Occipital lobe (tissue), 1 donor: ENCODE measurements at regions not wholly inside any gene's neighbourhood (a gene's known extent, or its start where the extent isn't known, plus 50 kb on each side); places are given as distances from the start of the nearest gene placed in this dataset.

Experiments used
- DNase-seq: peaks from one replicate; lab custom pipeline; 2025; lab: John Stamatoyannopoulos, UW

- DNase-seq: no peak
These were observed 60.0 kb downstream of the ING1 start for GRCh38 chr13:110773480-110773879.

- no peak for DNase-seq
These were observed 60.6 kb downstream of the ING1 start for GRCh38 chr13:110774051-110774450.

- no peak for DNase-seq
These were observed 61.0 kb downstream of the ING1 start for GRCh38 chr13:110774490-110774889.

- DNase-seq: no peak
These were observed 62.1 kb downstream of the ING1 start for GRCh38 chr13:110775576-110775975.

- DNase-seq: no peak
These were observed 63.8 kb downstream of the ING1 start for GRCh38 chr13:110777251-110777820.

- no peak for DNase-seq
These were observed 65.5 kb downstream of the ING1 start for GRCh38 chr13:110779022-110779421.

- DNase-seq: no peak
These were observed 66.9 kb downstream of the ING1 start for GRCh38 chr13:110780422-110780821.

- no peak for DNase-seq
These were observed 68.7 kb downstream of the ING1 start for GRCh38 chr13:110782185-110782584.

GRCh38 chr13:110784704-110785103 is 71.2 kb downstream of the ING1 start:
- no peak for DNase-seq

- no peak for DNase-seq
These were observed 75.3 kb downstream of the ING1 start for GRCh38 chr13:110788778-110789177.

- no peak for DNase-seq
These were observed 76.4 kb downstream of the ING1 start for GRCh38 chr13:110789871-110790270.

GRCh38 chr13:110790371-110790770 is 76.9 kb downstream of the ING1 start:
- no peak for DNase-seq

GRCh38 chr13:110794209-110794608 is 80.7 kb downstream of the ING1 start:
- no peak for DNase-seq

- no peak for DNase-seq
These were observed 83.9 kb downstream of the ING1 start for GRCh38 chr13:110797230-110797877.

- no peak for DNase-seq
These were observed 84.8 kb downstream of the ING1 start for GRCh38 chr13:110798081-110798994.

- DNase-seq: no peak
These were observed 86.0 kb downstream of the ING1 start for GRCh38 chr13:110799246-110800236.

- no peak for DNase-seq
These were observed 87.5 kb downstream of the ING1 start for GRCh38 chr13:110801044-110801443.

- DNase-seq: no peak
These were observed 88.8 kb downstream of the ING1 start for GRCh38 chr13:110802260-110802659.

GRCh38 chr13:110806636-110807035 is 93.1 kb downstream of the ING1 start:
- DNase-seq: no peak

GRCh38 chr13:110807546-110807945 is 94.0 kb downstream of the ING1 start:
- DNase-seq: no peak

- DNase-seq: no peak
These were observed 94.6 kb downstream of the ING1 start for GRCh38 chr13:110808138-110808537.
